Activated T-helper 1 cell treated with anti-CD3 and anti-CD28 coated beads, Interleukin-12 subunit alpha, Interleukin-12 subunit beta, Interleukin-2, Interleukin-4 antibody, amounts not matched to agents 30 ng/mL and 10 ng/mL and 1 ng/mL, durations not matched to agents 14 hours and 24 hours and 36 hours (primary cell): ENCODE measurements at regions not wholly inside any gene's neighbourhood (a gene's known extent, or its start where the extent isn't known, plus 50 kb on each side); places are given as distances from the start of the nearest gene placed in this dataset.

Source experiments
- DNase-seq: peaks from one replicate; pipeline ENCODE4 v3.0.0; 2021; ENCODE audit warnings: low spot score
- H3K27ac Mint-ChIP-seq: one replicate; pipeline ENCODE4 v1.8.0; 2021; ENCODE audit warnings: mild to moderate bottlenecking, mixed read lengths
- H3K27me3 Mint-ChIP-seq: one replicate; pipeline ENCODE4 v1.8.0; 2022; ENCODE audit warnings: mild to moderate bottlenecking, moderate library complexity, mixed read lengths; ENCODE audit not compliant: insufficient read depth
- H3K36me3 Mint-ChIP-seq: one replicate; pipeline ENCODE4 v1.8.0; 2021; ENCODE audit warnings: low read depth, mixed read lengths
- H3K4me1 Mint-ChIP-seq: one replicate; pipeline ENCODE4 v1.8.0; 2021; ENCODE audit warnings: low read depth, mixed read lengths
- H3K4me3 Mint-ChIP-seq: one replicate; pipeline ENCODE4 v1.8.0; 2021; ENCODE audit warnings: mild to moderate bottlenecking, moderate library complexity, mixed read lengths
- H3K9me3 Mint-ChIP-seq: one replicate; pipeline ENCODE4 v1.8.0; 2021; ENCODE audit warnings: mixed read lengths
- intact Hi-C: fragments of 100-400 bp; cut with micrococcal nuclease; formaldehyde crosslinking; loops from one replicate; pipeline ENCODE4 v1.15.1; 2024

DNA sequence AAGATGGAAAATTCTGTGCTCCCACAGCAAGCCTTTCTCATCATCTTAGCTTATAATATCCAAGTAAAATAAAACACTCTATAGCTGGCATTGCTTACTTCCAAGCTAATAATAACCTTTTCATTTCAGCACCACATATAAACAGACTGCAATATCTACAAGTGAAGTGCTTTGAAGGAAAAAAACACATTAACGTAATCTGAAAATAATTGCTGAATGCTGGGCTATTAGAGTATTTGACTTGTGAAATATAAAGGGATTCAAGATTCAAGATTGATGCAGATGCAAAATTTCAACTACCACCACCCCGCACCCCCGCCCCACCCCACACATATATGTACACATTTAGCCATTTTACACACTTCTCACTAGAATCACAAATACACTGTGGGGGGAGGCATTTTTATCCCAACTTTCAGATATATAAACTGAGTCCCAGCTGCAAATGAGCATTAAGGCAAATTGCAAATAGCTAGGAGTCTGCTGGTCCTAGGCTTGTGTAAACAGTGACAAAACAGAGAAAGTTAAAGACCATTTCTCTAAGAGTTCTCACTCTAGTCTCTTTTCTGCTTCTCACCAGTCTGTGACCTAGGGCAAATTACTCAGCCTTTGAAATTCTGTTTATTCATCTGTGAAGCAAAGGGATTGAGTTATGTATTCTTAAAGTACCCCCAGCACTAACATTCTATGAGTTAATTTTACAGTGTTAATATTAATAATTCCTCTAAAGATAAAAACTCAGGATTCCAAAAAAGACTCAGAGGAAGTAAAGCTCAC, 489.4 kb downstream of the PRELID2 start:
- no peak for DNase-seq
- Mint-ChIP-seq H3K36me3 (no peaks in the 10 kb centered on the region), H3K4me3 (no peak overlapping the region), H3K27me3 (no peaks in the 10 kb centered on the region), H3K4me1 (no peaks in the 10 kb centered on the region), H3K9me3 (no peaks in the 10 kb centered on the region), H3K27ac (no peak overlapping the region)
- intact Hi-C loops: no loop called here

DNA sequence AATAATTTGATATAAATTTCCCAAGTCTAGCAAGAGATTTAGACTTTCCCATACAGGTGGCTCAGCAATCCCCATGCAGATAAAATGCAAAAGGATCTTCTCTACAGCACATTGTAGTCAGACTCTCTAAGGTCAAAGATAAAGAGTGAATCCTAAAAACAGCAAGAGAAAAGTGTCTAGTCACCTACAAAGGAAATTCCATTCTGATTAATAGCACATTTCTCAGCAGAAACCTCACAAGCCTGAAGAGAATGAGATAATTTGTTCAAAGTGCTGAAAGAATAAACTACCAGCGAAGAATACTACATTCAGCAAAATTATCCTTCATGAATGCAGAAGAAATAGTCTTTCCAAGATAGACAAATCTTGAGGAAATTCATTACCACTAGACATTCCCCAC, 493.3 kb downstream of the PRELID2 start:
- no peak overlapping the region for H3K4me3 Mint-ChIP-seq
- no peaks in the 10 kb centered on the region for H3K36me3 Mint-ChIP-seq
- no peaks in the 10 kb centered on the region for H3K4me1 Mint-ChIP-seq
- H3K9me3 Mint-ChIP-seq: peaks cover 3% of the 10 kb centered on the region
- H3K27me3 Mint-ChIP-seq: no peaks in the 10 kb centered on the region
- no peak for DNase-seq
- no peak overlapping the region for H3K27ac Mint-ChIP-seq
- intact Hi-C loops: no loop called here

DNA sequence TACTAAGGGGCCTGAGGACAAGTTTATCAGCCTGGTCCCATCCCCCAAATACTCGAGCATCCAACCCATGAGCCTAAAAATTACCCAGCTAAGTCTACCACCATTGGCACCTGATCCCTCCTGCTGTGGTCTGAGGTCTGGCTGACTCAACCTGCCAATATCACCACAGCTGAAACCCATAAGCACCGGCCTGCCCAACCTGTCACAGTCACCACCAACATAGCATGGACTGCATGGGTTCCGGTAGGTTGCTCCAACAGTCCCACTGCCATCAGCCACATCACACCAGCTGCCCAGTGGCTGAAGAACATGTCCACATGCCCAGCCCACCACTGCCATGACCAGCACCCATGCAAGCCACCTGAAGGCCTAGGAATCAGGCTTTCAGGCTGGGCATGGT, 495.0 kb downstream of the PRELID2 start:
- H3K27ac Mint-ChIP-seq: no peak overlapping the region
- H3K4me1 Mint-ChIP-seq: no peaks in the 10 kb centered on the region
- peaks cover 9% of the 10 kb centered on the region for H3K9me3 Mint-ChIP-seq
- no peak overlapping the region for H3K4me3 Mint-ChIP-seq
- H3K36me3 Mint-ChIP-seq: no peaks in the 10 kb centered on the region
- intact Hi-C loops: no loop called here
- no peak for DNase-seq
- H3K27me3 Mint-ChIP-seq: no peaks in the 10 kb centered on the region

DNA sequence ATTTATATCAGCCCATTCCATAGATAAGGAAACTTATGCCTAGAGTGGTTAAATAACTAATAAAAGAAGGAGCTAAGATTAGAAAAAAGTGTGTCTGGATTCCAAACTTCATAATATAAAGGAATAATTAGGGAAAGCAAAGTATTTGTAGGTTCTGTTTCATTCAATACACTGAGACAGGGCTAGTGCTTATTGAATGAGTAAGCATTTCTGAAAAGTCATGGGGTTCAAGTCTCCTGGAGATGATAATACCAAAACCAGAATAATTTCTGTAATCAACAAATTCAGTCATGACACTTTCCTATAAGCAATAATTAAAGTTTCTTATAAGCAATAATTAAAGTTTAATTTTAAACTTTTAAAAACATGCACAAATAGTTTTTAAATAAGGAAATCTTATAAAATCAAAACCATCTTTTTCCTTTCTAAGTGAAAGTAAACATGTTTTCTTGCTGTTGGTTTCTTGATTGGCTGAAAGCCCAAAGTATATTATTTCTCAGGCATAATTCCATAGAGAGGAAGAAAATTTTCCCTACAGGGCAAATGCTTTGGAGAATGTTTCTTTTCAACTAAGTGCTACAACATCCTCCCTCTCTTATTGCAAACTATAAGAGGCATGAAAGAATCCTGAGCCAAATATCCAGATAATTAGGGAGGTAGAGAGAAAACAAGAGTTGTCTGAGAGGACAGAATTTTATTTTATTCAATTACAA, 510.2 kb downstream of the PRELID2 start:
- no peaks in the 10 kb centered on the region for H3K36me3 Mint-ChIP-seq
- H3K4me1 Mint-ChIP-seq: no peaks in the 10 kb centered on the region
- peaks cover 31% of the 10 kb centered on the region for H3K9me3 Mint-ChIP-seq
- no peaks in the 10 kb centered on the region for H3K27me3 Mint-ChIP-seq
- no peak for DNase-seq
- H3K27ac Mint-ChIP-seq: no peak overlapping the region
- intact Hi-C loops: no loop called here
- no peak overlapping the region for H3K4me3 Mint-ChIP-seq

DNA sequence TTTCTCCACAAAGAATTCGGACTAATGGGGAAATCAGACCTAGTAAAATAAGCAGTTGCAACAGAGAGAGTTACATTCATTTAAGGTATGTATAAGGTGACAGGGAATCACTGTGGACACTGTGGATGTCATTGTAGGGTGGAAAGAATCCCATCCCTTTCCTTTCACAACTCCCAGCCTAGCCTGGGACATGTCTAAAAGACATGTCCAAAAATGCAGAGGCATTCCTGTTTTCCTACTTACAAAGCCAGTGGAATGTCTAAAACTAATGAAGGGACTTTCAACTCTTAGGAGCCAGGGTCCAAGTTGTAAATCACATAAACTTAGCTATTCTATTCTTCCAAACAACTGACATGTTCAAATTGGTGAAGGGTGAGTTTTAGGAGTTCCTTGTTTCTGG, 511.0 kb downstream of the PRELID2 start:
- intact Hi-C loops: no loop called here
- Mint-ChIP-seq H3K27me3 (no peaks in the 10 kb centered on the region), H3K4me1 (no peaks in the 10 kb centered on the region), H3K36me3 (no peaks in the 10 kb centered on the region), H3K4me3 (no peak overlapping the region), H3K9me3 (peaks cover 25% of the 10 kb centered on the region), H3K27ac (no peak overlapping the region)
- DNase-seq: no peak

DNA sequence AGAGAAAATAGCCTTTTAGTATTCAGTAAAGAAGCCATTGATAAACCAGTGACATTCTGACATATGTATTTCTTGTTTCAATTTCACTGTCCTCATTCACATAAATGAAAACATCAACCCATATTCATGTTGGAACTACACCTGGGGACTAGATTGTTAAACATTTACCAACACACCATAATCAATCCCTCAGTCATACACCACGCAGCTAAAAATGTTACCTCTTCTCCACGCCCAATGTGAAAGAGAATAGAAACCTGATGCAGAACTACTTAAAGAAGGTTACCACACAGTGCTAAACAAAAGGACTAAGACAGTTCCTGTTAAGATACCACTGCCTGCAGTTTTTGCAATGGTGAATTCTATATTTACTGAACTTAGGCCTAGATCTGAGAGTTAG, 518.9 kb downstream of the PRELID2 start:
- Mint-ChIP-seq H3K36me3 (no peaks in the 10 kb centered on the region), H3K27me3 (no peaks in the 10 kb centered on the region), H3K9me3 (peaks cover 5% of the 10 kb centered on the region), H3K27ac (no peak overlapping the region), H3K4me1 (no peaks in the 10 kb centered on the region), H3K4me3 (no peak overlapping the region)
- no peak for DNase-seq
- intact Hi-C loops: no loop called here

DNA sequence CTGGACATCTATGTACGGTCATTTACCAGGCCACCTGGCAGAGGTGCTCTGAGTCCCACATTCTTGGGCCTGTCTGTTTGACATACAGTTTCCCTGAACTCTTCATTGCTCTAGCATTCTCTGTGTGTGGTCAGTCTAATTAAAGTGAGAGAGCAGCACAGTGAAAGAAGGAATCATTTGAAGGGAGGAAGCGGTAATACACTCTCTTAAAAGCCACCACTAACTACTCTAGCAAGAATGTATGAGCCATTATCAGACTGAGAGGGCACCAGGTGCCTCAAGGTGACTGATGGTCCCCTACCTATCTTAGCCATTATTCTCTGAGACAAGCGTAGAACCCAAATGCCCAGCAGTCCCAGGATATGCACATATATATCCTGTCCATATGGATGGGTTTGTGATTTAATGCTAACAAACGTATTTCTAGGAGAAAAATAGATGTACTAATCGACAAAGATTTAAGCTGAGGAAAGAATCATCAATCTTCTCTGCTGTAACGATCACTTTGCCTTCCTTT, 527.2 kb downstream of the PRELID2 start:
- no peak for DNase-seq
- Mint-ChIP-seq H3K4me1 (no peaks in the 10 kb centered on the region), H3K27me3 (no peaks in the 10 kb centered on the region), H3K4me3 (no peak overlapping the region), H3K27ac (no peak overlapping the region), H3K36me3 (no peaks in the 10 kb centered on the region), H3K9me3 (no peaks in the 10 kb centered on the region)
- intact Hi-C loops: no loop called here

DNA sequence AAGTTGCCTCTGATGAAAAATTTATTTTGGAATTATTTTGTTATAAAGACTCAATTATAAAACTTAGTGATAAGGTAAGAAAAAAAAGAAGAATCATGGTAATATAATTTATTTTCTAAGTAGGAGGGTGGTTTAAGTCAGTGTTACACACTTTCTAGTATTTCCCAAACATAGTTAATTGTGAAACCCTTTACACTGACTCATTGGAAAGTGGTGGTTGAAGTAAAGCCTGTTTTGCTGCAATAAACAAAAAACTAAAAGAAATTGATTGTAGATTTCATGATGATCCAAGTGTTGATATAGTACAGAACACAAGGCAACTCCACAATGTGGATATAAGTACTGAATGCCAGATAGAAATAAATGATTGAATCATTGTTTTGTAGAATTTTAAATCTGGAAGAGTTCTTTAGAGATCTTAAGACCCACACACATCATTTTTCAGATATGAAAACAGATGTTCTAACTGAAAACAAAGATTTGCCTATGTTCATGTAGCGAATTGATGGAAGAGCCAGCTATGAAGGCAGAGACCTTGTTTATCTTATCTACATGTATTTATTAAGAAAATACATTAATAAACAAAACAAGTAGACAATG, 539.8 kb downstream of the PRELID2 start:
- Mint-ChIP-seq H3K27me3 (no peaks in the 10 kb centered on the region), H3K36me3 (no peaks in the 10 kb centered on the region), H3K27ac (no peak overlapping the region), H3K9me3 (no peaks in the 10 kb centered on the region), H3K4me1 (no peaks in the 10 kb centered on the region), H3K4me3 (no peak overlapping the region)
- intact Hi-C loops: no loop called here
- no peak for DNase-seq

DNA sequence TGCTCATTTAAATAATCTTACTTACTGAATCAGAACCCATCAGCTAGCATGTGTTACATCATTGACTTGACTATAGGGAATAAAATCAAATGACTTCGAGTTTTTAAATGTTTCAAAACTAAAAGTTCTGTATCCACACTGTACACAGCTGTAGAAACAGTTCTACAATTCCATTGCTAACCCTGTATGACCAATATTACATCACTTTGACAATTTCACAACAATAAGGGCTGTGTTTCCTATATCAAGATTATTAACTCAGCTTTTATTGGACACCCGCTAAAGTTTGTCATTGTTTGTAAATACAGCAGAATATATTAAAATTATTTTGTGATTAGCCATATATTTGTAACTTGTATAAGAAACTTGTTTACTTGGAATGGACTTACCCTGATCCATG, 540.8 kb downstream of the PRELID2 start:
- Mint-ChIP-seq H3K9me3 (no peaks in the 10 kb centered on the region), H3K27ac (no peak overlapping the region), H3K27me3 (no peaks in the 10 kb centered on the region), H3K4me3 (no peak overlapping the region), H3K4me1 (no peaks in the 10 kb centered on the region), H3K36me3 (no peaks in the 10 kb centered on the region)
- intact Hi-C loops: no loop called here
- DNase-seq: no peak

DNA sequence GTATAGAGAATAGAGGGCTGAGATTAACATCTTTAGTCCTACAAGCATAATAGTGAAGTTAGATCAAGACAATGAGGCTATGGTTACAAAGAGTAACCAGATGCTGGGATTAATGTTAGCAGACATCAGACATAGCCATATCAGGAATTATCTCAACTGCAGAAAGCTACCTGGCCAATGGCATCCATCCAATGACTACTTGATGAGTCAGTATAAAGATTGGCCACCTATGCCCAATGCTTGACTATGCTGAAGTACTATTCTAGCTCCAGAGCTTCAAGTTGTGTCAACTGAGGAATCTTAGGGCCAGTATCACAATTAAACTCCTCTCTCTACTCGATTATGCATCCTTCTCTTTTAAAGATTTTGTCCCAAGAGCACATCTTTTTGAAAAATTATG, 541.4 kb downstream of the PRELID2 start:
- Mint-ChIP-seq H3K27me3 (no peaks in the 10 kb centered on the region), H3K9me3 (no peaks in the 10 kb centered on the region), H3K4me1 (no peaks in the 10 kb centered on the region), H3K27ac (no peak overlapping the region), H3K4me3 (no peak overlapping the region), H3K36me3 (no peaks in the 10 kb centered on the region)
- DNase-seq: no peak
- intact Hi-C loops: no loop called here

DNA sequence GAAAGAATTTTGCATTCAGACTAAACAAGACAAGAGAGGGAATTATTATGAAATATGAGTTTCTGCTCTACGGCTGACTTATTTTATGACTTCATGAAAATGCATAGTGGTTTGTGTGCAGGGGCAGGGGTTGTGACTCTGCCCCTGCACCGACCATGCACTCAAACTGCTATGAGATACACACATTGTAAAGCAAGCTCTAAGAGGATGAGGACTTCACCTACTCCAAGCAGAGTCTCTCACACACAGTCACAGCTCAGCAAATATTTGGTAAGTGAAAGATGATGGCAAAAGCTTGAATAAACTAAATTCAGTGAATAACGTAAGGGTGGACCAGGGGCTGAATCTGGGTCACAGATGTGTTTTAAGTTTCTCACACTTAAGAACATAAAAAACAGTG, 542.9 kb downstream of the PRELID2 start:
- DNase-seq: no peak

DNA sequence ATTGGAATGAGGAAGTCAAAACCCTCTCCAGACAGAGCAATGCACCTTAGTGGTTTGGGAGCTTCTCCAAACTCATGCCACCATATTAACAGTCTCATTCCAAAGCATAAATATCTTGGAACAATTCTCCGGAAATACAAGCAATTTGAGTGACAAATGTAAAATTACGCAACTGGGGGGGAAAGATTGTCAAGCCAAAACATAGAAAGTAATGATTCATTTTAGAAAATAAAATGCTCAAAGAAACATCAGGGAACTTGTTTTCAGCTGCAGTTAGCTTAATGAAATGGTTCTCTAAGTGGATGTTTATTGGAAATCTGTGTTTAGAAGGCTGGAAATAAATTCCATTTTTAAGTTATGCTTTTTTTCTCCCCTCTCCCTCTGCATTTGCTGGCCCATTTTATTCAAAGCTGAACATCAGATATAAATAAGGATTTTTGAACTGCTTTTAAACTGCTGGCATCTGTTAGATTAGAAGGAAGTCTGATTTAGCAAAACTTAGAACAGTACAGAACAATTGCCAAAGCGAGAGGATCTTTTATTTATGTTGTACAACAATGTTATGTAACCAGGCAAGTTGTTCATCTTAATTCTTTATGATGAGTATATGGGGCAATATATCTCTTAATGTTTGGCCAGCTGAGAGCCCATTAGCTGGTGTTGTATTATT, 551.9 kb downstream of the PRELID2 start:
- H3K36me3 Mint-ChIP-seq: no peaks in the 10 kb centered on the region
- no peaks in the 10 kb centered on the region for H3K9me3 Mint-ChIP-seq
- no peak for DNase-seq
- no peaks in the 10 kb centered on the region for H3K4me1 Mint-ChIP-seq
- no peak overlapping the region for H3K27ac Mint-ChIP-seq
- H3K27me3 Mint-ChIP-seq: no peaks in the 10 kb centered on the region
- no peak overlapping the region for H3K4me3 Mint-ChIP-seq
- intact Hi-C loops: no loop called here

More for the DNA sequence above, 542.9 kb downstream of the PRELID2 start:
- Mint-ChIP-seq H3K27ac (no peak overlapping the region), H3K4me3 (no peak overlapping the region), H3K9me3 (no peaks in the 10 kb centered on the region), H3K27me3 (no peaks in the 10 kb centered on the region), H3K4me1 (no peaks in the 10 kb centered on the region), H3K36me3 (no peaks in the 10 kb centered on the region)
- intact Hi-C loops: no loop called here

DNA sequence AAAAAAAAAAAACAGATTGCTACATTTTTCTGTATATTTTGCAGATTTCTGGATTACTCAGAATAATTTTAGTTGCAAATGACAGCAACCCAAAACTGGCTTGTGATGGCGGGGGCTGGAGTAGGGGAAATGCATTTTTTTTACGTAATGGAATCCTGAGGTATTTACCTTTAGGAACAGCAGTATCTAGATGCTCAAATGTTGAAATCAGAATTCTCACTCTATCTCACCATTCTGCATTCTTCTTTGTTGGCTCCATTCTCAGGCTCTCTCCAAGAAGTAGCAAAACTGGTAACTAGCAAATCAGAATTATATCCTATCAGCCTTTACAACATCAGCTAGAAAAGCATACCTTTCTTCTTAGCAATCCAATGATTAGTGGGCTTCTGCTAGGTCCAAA, 554.3 kb downstream of the PRELID2 start:
- no peak for DNase-seq
- Mint-ChIP-seq H3K9me3 (no peaks in the 10 kb centered on the region), H3K4me3 (no peak overlapping the region), H3K27me3 (no peaks in the 10 kb centered on the region), H3K36me3 (no peaks in the 10 kb centered on the region), H3K27ac (no peak overlapping the region), H3K4me1 (no peaks in the 10 kb centered on the region)
- intact Hi-C loops: no loop called here
